Neural cell (in vitro differentiated cells): ENCODE measurements at regions not wholly inside any gene's neighbourhood (a gene's known extent, or its start where the extent isn't known, plus 50 kb on each side); places are given as distances from the start of the nearest gene placed in this dataset.

ENCODE experiments used
- H2AFZ ChIP-seq: fragments of 200-600, 300-800 bp; sonication (generic), shearing (Covaris generic); 2 replicates; pipeline ENCODE4 v1.6.0; 2014; ENCODE audit warnings: low read depth, mild to moderate bottlenecking, antibody characterized with exemption, low read length, moderate library complexity
- H3F3A ChIP-seq: fragments of 200-600 bp; shearing (Covaris generic); 2 replicates; pipeline ENCODE4 v1.6.1; 2016; ENCODE audit warnings: mild to moderate bottlenecking, moderate library complexity, mixed read lengths, antibody characterized with exemption, low read length; ENCODE audit not compliant: insufficient read depth, poor library complexity, severe bottlenecking
- H3K27ac ChIP-seq: fragments of 200-600, 300-800 bp; sonication (generic), shearing (Covaris generic); 2 replicates; pipeline ENCODE4 v1.5.1; 2014; ENCODE audit warnings: mild to moderate bottlenecking, low read length, moderate library complexity
- H3K27me3 ChIP-seq: fragments of 300-800, 200-600 bp; sonication (generic), shearing (Covaris generic); 2 replicates; pipeline ENCODE4 v1.6.0; 2014; ENCODE audit warnings: mild to moderate bottlenecking, low read depth, low read length, moderate library complexity; ENCODE audit not compliant: insufficient read depth
- H3K36me3 ChIP-seq: fragments of 300-800, 200-600 bp; sonication (generic), shearing (Covaris generic); 2 replicates; pipeline ENCODE4 v1.5.1; 2014; ENCODE audit warnings: mild to moderate bottlenecking, antibody characterized with exemption, low read length, moderate library complexity; ENCODE audit not compliant: insufficient read depth
- H3K4me2 ChIP-seq: fragments of 300-800, 200-600 bp; sonication (generic), shearing (Covaris generic); 2 replicates; pipeline ENCODE4 v1.6.0; 2014; ENCODE audit warnings: mild to moderate bottlenecking, low read length
- H3K4me3 ChIP-seq: fragments of 300-800, 200-600 bp; sonication (generic), shearing (Covaris generic); 2 replicates; pipeline ENCODE4 v1.5.1; 2014; ENCODE audit warnings: mild to moderate bottlenecking, low read length, moderate library complexity
- H3K79me2 ChIP-seq: fragments of 200-600 bp; shearing (Covaris generic); replicated peaks from 2 replicates; pipeline ENCODE4 v1.6.0; 2014; ENCODE audit warnings: mild to moderate bottlenecking, low read length, moderate library complexity; ENCODE audit not compliant: insufficient read depth
- H3K9ac ChIP-seq: fragments of 300-800, 200-600 bp; sonication (generic), shearing (Covaris generic); 2 replicates; pipeline ENCODE4 v1.6.1; 2016; ENCODE audit warnings: mild to moderate bottlenecking, low read length, mixed read lengths
- H3K9me2 ChIP-seq: fragments of 200-600 bp; shearing (Covaris generic); 2 replicates; pipeline ENCODE4 v1.6.1; 2016; ENCODE audit warnings: mild to moderate bottlenecking, low read length, mixed read lengths; ENCODE audit not compliant: insufficient read depth
- H3K9me3 ChIP-seq: fragments of 200-600, 300-800 bp; sonication (generic), shearing (Covaris generic); 2 replicates; pipeline ENCODE4 v1.6.1; 2016; ENCODE audit warnings: mild to moderate bottlenecking, mixed run types, low read length, moderate library complexity, mixed read lengths
- H4K20me1 ChIP-seq: fragments of 200-600 bp; shearing (Covaris generic); 2 replicates; pipeline ENCODE4 v1.6.1; 2016; ENCODE audit warnings: mild to moderate bottlenecking, mixed run types; ENCODE audit not compliant: insufficient read depth
- EP300 ChIP-seq: fragments of 450-650 bp; conservative IDR thresholded peaks from 2 replicates; pipeline ENCODE4 v1.6.1; 2014; ENCODE audit warnings: antibody characterized with exemption, mild to moderate bottlenecking, moderate library complexity; ENCODE audit not compliant: poor library complexity, severe bottlenecking
- EZH2 ChIP-seq: fragments of 200-600, 300-800 bp; shearing (Covaris generic), sonication (generic); IDR thresholded peaks from 2 replicates; pipeline ENCODE4 v1.6.1; 2014; ENCODE audit warnings: antibody characterized with exemption, low read length, borderline replicate concordance, mild to moderate bottlenecking; ENCODE audit not compliant: insufficient read depth, poor library complexity, severe bottlenecking
- MXI1 ChIP-seq: fragments of 450-650 bp; conservative IDR thresholded peaks from 2 replicates; pipeline ENCODE4 v1.6.1; 2014; ENCODE audit warnings: antibody characterized with exemption, mild to moderate bottlenecking; ENCODE audit not compliant: poor library complexity, severe bottlenecking
- POLR2AphosphoS5 ChIP-seq: IDR thresholded peaks from 2 replicates; pipeline ENCODE4 v1.6.1; 2012
- RAD21 ChIP-seq: fragments of 450-650 bp; conservative IDR thresholded peaks from 2 replicates; pipeline ENCODE4 v1.6.1; 2014; ENCODE audit warnings: antibody characterized with exemption, mild to moderate bottlenecking, moderate library complexity
- SMC3 ChIP-seq: fragments of 450-650 bp; conservative IDR thresholded peaks from 2 replicates; pipeline ENCODE4 v1.6.1; 2014; ENCODE audit warnings: antibody characterized with exemption, mild to moderate bottlenecking, moderate library complexity; ENCODE audit not compliant: poor library complexity
- TAF1 ChIP-seq: IDR thresholded peaks from 2 replicates; pipeline ENCODE4 v1.6.1; 2012; ENCODE audit warnings: low read depth
- TF ChIP-seq, protein P1 (sequence below): IDR thresholded peaks from 2 replicates; pipeline ENCODE4 v1.6.1; 2012; ENCODE audit warnings: borderline replicate concordance
- TF ChIP-seq, protein P2 (sequence below): fragments of 450-650 bp; IDR thresholded peaks from 2 replicates; pipeline ENCODE4 v1.5.1; 2014; ENCODE audit warnings: antibody characterized with exemption, mild to moderate bottlenecking, moderate library complexity; ENCODE audit not compliant: poor library complexity, severe bottlenecking

DNA sequence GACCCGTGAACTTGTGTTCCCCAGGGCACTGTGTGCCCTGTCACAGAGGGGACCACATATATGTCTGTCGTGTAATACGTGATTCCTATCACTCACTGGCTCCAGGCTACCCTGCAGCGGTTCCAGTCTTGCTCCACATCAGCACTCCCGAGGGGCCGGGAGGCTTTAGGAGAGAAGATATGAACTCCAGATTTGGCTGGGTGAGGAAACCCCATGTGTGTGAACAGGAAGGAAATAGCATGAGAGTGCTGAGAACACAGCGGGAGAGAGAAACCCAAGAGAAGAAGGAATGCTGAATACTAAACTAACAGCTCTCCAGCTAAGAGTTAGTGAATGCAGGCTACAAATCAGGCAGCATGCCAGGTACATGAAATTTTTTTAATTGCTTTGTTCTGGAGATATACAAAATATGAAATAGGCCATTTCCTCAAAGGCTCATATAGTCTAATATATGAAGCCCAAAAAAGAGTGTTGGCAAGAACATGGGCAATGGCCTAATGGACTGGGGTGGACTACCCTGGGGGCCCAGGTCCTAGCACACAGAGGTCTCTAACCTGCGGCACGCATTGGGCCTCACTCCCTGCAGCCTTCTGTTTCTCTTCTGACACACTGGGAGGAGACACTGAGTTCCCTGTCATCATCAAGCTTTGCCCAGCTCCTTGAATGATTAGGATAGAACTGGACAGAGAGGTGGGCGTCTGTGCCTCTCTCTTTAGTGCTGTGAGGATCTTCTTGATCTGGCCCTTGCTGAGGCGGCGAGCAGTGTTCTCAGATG lies 372.8 kb upstream of the RAB6C start:
- Histone ChIP-seq H3K9me2 (no peaks in the 10 kb centered on the region), H3K27me3 (no peaks in the 10 kb centered on the region)

DNA sequence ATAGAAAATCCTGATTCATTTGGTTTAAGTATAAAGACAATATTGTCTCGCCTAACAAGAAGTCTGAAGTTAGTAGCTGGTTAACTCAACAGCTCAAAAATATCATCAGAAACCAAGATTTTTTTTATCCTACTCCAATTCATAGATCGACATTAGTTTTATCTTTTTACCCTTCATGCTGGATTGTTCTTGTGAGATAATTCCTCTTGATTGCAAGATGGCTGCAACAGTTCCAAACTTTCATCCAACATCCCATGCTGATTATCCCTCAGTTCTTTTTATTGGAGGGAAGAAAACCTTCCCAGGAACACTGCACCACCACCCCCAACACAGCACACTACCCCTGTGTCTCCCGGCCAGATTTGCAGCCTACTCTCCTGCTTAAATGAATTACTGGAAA lies 370.2 kb upstream of the RAB6C start:
- Histone ChIP-seq H2AFZ (no peak overlapping the region), H3K27ac (no peak overlapping the region), H3K27me3 (no peaks in the 10 kb centered on the region), H3K36me3 (no peaks in the 10 kb centered on the region), H3K9ac (no peak overlapping the region), H3K4me3 (no peak overlapping the region), H4K20me1 (no peaks in the 10 kb centered on the region), H3K9me3 (no peaks in the 10 kb centered on the region), H3F3A (no peaks in the 10 kb centered on the region), H3K9me2 (no peaks in the 10 kb centered on the region), H3K79me2 (no peaks in the 10 kb centered on the region), H3K4me2 (no peak overlapping the region)
- TF ChIP-seq MXI1 (no peak), EZH2 (no peak), POLR2AphosphoS5 (no peak), EP300 (no peak), TAF1 (no peak), RAD21 (no peak)
- TF ChIP-seq, protein P1, sequence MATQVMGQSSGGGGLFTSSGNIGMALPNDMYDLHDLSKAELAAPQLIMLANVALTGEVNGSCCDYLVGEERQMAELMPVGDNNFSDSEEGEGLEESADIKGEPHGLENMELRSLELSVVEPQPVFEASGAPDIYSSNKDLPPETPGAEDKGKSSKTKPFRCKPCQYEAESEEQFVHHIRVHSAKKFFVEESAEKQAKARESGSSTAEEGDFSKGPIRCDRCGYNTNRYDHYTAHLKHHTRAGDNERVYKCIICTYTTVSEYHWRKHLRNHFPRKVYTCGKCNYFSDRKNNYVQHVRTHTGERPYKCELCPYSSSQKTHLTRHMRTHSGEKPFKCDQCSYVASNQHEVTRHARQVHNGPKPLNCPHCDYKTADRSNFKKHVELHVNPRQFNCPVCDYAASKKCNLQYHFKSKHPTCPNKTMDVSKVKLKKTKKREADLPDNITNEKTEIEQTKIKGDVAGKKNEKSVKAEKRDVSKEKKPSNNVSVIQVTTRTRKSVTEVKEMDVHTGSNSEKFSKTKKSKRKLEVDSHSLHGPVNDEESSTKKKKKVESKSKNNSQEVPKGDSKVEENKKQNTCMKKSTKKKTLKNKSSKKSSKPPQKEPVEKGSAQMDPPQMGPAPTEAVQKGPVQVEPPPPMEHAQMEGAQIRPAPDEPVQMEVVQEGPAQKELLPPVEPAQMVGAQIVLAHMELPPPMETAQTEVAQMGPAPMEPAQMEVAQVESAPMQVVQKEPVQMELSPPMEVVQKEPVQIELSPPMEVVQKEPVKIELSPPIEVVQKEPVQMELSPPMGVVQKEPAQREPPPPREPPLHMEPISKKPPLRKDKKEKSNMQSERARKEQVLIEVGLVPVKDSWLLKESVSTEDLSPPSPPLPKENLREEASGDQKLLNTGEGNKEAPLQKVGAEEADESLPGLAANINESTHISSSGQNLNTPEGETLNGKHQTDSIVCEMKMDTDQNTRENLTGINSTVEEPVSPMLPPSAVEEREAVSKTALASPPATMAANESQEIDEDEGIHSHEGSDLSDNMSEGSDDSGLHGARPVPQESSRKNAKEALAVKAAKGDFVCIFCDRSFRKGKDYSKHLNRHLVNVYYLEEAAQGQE: no peak

More for the DNA sequence above, 372.8 kb upstream of the RAB6C start:
- Histone ChIP-seq H3K27ac (no peak overlapping the region), H3K79me2 (no peaks in the 10 kb centered on the region), H3F3A (no peaks in the 10 kb centered on the region), H3K4me2 (no peak overlapping the region), H3K9me3 (no peaks in the 10 kb centered on the region), H4K20me1 (no peaks in the 10 kb centered on the region), H2AFZ (no peak overlapping the region), H3K4me3 (no peak overlapping the region), H3K36me3 (no peaks in the 10 kb centered on the region), H3K9ac (no peak overlapping the region)
- no peak for TF ChIP-seq TAF1
- TF ChIP-seq, protein P2, sequence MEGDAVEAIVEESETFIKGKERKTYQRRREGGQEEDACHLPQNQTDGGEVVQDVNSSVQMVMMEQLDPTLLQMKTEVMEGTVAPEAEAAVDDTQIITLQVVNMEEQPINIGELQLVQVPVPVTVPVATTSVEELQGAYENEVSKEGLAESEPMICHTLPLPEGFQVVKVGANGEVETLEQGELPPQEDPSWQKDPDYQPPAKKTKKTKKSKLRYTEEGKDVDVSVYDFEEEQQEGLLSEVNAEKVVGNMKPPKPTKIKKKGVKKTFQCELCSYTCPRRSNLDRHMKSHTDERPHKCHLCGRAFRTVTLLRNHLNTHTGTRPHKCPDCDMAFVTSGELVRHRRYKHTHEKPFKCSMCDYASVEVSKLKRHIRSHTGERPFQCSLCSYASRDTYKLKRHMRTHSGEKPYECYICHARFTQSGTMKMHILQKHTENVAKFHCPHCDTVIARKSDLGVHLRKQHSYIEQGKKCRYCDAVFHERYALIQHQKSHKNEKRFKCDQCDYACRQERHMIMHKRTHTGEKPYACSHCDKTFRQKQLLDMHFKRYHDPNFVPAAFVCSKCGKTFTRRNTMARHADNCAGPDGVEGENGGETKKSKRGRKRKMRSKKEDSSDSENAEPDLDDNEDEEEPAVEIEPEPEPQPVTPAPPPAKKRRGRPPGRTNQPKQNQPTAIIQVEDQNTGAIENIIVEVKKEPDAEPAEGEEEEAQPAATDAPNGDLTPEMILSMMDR: no peak
- no peak for TF ChIP-seq SMC3
- TF ChIP-seq MXI1: no peak
- TF ChIP-seq, protein P1: no peak
- TF ChIP-seq POLR2AphosphoS5: no peak
- no peak for TF ChIP-seq EP300
- TF ChIP-seq EZH2: no peak
- no peak for TF ChIP-seq RAD21
